Ishikawa (cell line): ENCODE measurements at regions not wholly inside any gene's neighbourhood (a gene's known extent, or its start where the extent isn't known, plus 50 kb on each side); places are given as distances from the start of the nearest gene placed in this dataset.

ENCODE experiments used
- CEBPB ChIP-seq: IDR thresholded peaks from 2 replicates; pipeline ENCODE4 v1.6.1; 2012
- CREB1 ChIP-seq: IDR thresholded peaks from 2 replicates; pipeline ENCODE4 v1.6.1; 2012; ENCODE audit warnings: low read depth
- EGR1 ChIP-seq: IDR thresholded peaks from 2 replicates; pipeline ENCODE4 v1.6.1; 2012
- EP300 ChIP-seq: IDR thresholded peaks from 2 replicates; pipeline ENCODE4 v1.6.1; 2012; ENCODE audit warnings: borderline replicate concordance
- FOXM1 ChIP-seq: IDR thresholded peaks from 2 replicates; pipeline ENCODE4 v1.6.1; 2012; ENCODE audit warnings: low read depth, borderline replicate concordance
- NFIC ChIP-seq: IDR thresholded peaks from 2 replicates; pipeline ENCODE4 v1.6.1; 2012
- RAD21 ChIP-seq: IDR thresholded peaks from 2 replicates; pipeline ENCODE4 v1.6.1; 2012; ENCODE audit warnings: low read depth
- TAF1 ChIP-seq: IDR thresholded peaks from 2 replicates; pipeline ENCODE4 v1.6.1; 2012; ENCODE audit warnings: low read depth, mild to moderate bottlenecking
- TCF12 ChIP-seq: IDR thresholded peaks from 2 replicates; pipeline ENCODE4 v1.6.1; 2012; ENCODE audit warnings: low read depth
- TEAD4 ChIP-seq: IDR thresholded peaks from 2 replicates; pipeline ENCODE4 v1.6.1; 2012
- YY1 ChIP-seq: IDR thresholded peaks from 2 replicates; pipeline ENCODE4 v1.6.1; 2012; ENCODE audit warnings: low read depth
- ZBTB7A ChIP-seq: IDR thresholded peaks from 2 replicates; pipeline ENCODE4 v1.6.1; 2012; ENCODE audit warnings: low read depth
- TF ChIP-seq, protein P1 (sequence below): IDR thresholded peaks from 2 replicates; pipeline ENCODE4 v1.6.1; 2012; ENCODE audit warnings: low read depth, mild to moderate bottlenecking
- TF ChIP-seq, protein P2 (sequence below): IDR thresholded peaks from 2 replicates; pipeline ENCODE4 v1.6.1; 2012
- TF ChIP-seq, protein P3 (sequence below): IDR thresholded peaks from 2 replicates; pipeline ENCODE4 v1.6.1; 2012

DNA sequence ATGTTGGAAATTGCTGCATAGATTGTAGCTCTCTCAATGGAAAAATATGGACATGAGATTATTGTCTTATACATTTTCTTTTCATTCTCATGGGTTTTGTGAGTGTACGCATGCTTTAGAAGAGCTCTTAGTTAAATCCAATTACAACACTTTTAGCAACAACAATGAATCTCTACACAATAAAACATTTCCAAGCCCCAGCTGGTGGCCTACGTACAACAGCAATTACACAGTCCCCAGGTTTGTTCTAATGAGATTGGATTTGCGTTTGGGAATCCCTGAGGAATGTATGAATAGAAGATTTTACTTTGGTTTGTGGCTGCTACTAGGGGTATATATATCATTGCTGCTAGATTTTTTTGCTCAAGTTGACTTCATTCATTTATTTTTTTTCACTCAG is 98.6 kb downstream of the FHDC1 start:
- TF ChIP-seq, protein P1, sequence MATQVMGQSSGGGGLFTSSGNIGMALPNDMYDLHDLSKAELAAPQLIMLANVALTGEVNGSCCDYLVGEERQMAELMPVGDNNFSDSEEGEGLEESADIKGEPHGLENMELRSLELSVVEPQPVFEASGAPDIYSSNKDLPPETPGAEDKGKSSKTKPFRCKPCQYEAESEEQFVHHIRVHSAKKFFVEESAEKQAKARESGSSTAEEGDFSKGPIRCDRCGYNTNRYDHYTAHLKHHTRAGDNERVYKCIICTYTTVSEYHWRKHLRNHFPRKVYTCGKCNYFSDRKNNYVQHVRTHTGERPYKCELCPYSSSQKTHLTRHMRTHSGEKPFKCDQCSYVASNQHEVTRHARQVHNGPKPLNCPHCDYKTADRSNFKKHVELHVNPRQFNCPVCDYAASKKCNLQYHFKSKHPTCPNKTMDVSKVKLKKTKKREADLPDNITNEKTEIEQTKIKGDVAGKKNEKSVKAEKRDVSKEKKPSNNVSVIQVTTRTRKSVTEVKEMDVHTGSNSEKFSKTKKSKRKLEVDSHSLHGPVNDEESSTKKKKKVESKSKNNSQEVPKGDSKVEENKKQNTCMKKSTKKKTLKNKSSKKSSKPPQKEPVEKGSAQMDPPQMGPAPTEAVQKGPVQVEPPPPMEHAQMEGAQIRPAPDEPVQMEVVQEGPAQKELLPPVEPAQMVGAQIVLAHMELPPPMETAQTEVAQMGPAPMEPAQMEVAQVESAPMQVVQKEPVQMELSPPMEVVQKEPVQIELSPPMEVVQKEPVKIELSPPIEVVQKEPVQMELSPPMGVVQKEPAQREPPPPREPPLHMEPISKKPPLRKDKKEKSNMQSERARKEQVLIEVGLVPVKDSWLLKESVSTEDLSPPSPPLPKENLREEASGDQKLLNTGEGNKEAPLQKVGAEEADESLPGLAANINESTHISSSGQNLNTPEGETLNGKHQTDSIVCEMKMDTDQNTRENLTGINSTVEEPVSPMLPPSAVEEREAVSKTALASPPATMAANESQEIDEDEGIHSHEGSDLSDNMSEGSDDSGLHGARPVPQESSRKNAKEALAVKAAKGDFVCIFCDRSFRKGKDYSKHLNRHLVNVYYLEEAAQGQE, result no peak
- TF ChIP-seq ZBTB7A, result no peak
- TF ChIP-seq TEAD4, result no peak
- TF ChIP-seq, protein P2, sequence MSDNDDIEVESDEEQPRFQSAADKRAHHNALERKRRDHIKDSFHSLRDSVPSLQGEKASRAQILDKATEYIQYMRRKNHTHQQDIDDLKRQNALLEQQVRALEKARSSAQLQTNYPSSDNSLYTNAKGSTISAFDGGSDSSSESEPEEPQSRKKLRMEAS, result no peak
- TF ChIP-seq TAF1, result no peak
- TF ChIP-seq EP300, result no peak
- no peak for TF ChIP-seq TCF12
- no peak for TF ChIP-seq YY1
- TF ChIP-seq EGR1, result no peak
- no peak for TF ChIP-seq FOXM1
- no peak for TF ChIP-seq CREB1

DNA sequence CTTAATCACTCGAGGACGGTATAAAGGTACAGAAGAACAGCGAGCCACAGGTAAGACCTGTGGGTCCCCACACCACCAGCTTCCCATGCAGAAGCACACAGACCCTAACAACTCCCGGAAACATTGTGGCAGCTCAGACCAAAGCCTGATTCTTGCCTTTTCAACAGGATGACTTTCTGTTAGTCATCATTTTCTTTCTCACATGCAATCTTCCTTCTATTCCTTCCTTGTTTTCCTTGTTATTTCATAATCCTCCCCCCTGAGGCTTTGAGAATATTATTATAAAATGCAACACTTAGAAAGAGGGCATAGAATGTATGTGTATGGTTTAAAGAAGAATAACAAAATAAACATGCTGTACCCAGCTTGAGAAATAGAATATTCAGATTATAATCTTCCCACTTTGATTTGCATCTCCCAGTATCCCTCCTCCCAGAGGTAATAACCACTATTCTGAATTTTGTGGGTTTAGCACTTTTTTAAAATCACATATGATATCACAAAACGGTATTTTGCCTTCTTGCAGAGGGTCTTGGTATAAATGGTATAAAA is 100.9 kb downstream of the FHDC1 start:
- TF ChIP-seq NFIC, result no peak
- TF ChIP-seq, protein P3, sequence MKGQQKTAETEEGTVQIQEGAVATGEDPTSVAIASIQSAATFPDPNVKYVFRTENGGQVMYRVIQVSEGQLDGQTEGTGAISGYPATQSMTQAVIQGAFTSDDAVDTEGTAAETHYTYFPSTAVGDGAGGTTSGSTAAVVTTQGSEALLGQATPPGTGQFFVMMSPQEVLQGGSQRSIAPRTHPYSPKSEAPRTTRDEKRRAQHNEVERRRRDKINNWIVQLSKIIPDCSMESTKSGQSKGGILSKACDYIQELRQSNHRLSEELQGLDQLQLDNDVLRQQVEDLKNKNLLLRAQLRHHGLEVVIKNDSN, result no peak
- no peak for TF ChIP-seq RAD21

DNA sequence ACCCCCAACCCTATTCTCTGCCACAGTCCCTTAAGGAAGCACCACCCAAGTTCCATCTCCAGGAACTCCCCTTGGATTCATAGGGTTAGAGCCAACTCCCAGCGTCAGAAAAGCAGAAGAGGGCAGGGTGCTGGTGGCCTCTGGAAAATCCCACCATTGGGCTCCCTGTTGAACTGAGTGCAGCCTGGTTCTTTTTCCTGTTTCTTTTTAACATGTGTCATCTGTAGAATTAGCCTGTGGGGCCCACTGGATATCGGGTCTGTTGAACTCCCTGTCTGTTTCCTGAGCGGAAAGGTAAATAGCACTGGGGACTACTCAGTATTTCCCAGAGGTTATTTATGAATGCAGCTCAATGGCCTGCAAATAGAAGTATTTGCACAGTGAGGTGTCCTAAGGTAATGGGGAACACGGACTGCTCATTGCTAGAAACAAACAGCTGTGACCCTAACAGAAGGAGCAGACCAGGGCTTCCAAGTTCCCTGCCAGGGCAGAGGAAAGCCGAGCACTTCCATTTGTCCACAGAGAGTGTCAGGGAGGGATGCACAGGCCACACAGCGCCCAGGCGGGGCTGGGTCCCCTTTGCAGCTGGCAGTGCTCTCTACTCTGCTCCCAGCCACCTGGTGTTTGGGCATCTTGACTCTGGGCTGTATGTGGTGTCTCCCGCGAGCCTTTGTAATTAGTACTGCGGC is 102.6 kb downstream of the FHDC1 start:
- no peak for TF ChIP-seq NFIC
- TF ChIP-seq TAF1, result no peak

DNA sequence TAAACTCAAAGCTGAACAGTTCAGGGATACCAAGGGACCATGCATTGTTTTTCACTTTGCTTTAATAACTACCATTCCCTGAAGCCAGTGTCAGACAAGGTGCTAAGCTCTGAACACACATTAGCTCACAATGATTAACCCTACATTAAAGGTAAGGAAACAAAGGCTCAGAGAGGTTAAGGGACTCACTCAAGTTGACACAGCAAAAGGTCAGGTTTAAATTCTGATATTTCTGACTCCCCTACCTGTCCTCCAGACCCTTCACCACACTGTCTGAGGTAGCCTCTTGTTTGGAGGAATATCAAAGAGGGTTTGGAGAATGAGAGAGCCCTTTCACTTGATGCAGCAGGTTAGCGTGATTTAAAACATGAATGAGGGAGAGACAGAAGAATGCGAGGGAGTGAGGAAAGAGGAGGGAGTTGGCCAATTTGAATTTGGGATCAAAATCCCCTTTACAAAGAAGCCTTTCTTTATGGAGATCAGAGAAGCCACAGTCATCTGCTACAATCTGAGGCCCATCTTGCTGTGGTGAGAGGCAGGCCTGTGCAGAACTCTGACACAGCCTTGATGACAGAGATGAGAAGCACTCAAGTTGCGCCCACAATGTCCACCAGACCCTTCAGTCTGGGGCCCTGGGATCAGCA is 103.5 kb downstream of the FHDC1 start:
- TF ChIP-seq, protein P2, result no peak
- TF ChIP-seq FOXM1, result no peak
- TF ChIP-seq TAF1, result no peak
- TF ChIP-seq, protein P3, result no peak
- no peak for TF ChIP-seq EP300
- TF ChIP-seq TEAD4, result no peak

DNA sequence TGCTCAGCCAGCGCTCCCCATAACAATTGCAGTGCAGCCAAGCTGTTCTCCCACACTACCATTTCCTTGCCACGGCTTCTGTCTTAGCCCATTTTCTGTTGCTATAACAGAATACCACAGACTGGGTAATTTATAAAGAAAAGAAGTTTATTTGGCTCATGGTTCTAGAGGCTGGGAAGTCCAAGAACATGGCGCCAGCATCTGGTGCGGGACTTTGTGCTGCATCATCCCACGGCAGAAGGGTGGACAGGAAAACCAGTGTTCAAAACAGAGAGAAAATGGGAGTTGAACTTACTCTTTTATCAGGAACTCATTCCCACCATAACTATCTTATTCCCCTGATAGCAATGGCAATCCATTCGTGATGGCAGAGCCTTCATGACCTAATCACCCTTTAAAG is 104.6 kb downstream of the FHDC1 start:
- TF ChIP-seq RAD21, result no peak
- no peak for TF ChIP-seq EP300
- TF ChIP-seq, protein P3, result no peak
- no peak for TF ChIP-seq CEBPB
- TF ChIP-seq, protein P2, result no peak
- TF ChIP-seq YY1, result no peak
- TF ChIP-seq ZBTB7A, result no peak
- no peak for TF ChIP-seq NFIC
- TF ChIP-seq TCF12, result no peak
- TF ChIP-seq TEAD4, result no peak
- no peak for TF ChIP-seq CREB1
- TF ChIP-seq EGR1, result no peak
- TF ChIP-seq, protein P1, result no peak
- no peak for TF ChIP-seq TAF1
- no peak for TF ChIP-seq FOXM1
